Small intestine (tissue), 7 donors: ENCODE measurements at regions not wholly inside any gene's neighbourhood (a gene's known extent, or its start where the extent isn't known, plus 50 kb on each side); places are given as distances from the start of the nearest gene placed in this dataset.
"Not testable (repeated sequence)": the region's sequence is repeated elsewhere in the genome, so short reads cannot be mapped to it uniquely, and the experiment has no call there.

Source experiments
- DNase-seq, 2 donors: peaks; one replicate each; pipeline versions ENCODE4 v3.0.0 to v3.0.0-alpha.2; 2013
- FAIRE-seq: peaks from 2 replicates; lab custom pipeline; 2012; peaks lifted over from hg19 to GRCh38; lab: Jason Lieb, UNC
- H3K27ac ChIP-seq, 3 donors: one replicate each; pipeline ENCODE4 v1.5.1; 2013; ENCODE audit warnings: low read length in 2 of 3, mild to moderate bottlenecking in 2 of 3, control low read depth in 1 of 3, inconsistent platforms in 1 of 3, low read depth in 1 of 3, moderate library complexity in 1 of 3
- H3K27me3 ChIP-seq, 3 donors: one replicate each; pipeline ENCODE4 v1.6.1; 2013; ENCODE audit warnings: low read length in 3 of 3, inconsistent platforms in 1 of 3; ENCODE audit not compliant: control insufficient read depth in 3 of 3, insufficient read depth in 3 of 3
- H3K36me3 ChIP-seq, 3 donors: one replicate each; pipeline ENCODE4 v1.6.1; 2013; ENCODE audit warnings: low read length in 3 of 3, inconsistent platforms in 1 of 3, low read depth in 1 of 3, mild to moderate bottlenecking in 1 of 3, moderate library complexity in 1 of 3; ENCODE audit not compliant: control insufficient read depth in 3 of 3, insufficient read depth in 2 of 3
- H3K4me1 ChIP-seq, 3 donors: one replicate each; pipeline ENCODE4 v1.6.1; 2013; ENCODE audit warnings: low read length in 2 of 3, inconsistent platforms in 1 of 3, low read depth in 1 of 3, mild to moderate bottlenecking in 1 of 3, moderate library complexity in 1 of 3; ENCODE audit not compliant: control insufficient read depth in 3 of 3, insufficient read depth in 2 of 3
- H3K4me3 ChIP-seq, 3 donors: one replicate each; pipeline ENCODE4 v1.5.1; 2013; ENCODE audit warnings: low read length in 3 of 3, control low read depth in 1 of 3, inconsistent platforms in 1 of 3, low read depth in 1 of 3, mild to moderate bottlenecking in 1 of 3, moderate library complexity in 1 of 3
- H3K9me3 ChIP-seq, 2 donors: one replicate each; pipeline ENCODE4 v1.6.1; 2013; ENCODE audit warnings: low read depth in 1 of 2, low read length in 1 of 2; ENCODE audit not compliant: control insufficient read depth in 2 of 2, insufficient read depth in 1 of 2
- WGBS, 3 donors: extraction: QIAGEN DNeasy Blood & Tissue Kit; methylation state at CpG; one replicate each; pipeline ENCODE4 v1.1.7; 2013; 5-methylcytosine and 5-hydroxymethylcytosine counted together
- donor health status: healthy with polysubstance abuse.
- donor health status: control.
- donor health status: control.
- donor health status: Bipolar disorder and iron deficiency.
- donor health status: healthy.

GRCh38 chr6:105522626-105523322, 119.9 kb upstream of the PREP start:
- Histone ChIP-seq H3K27ac (no peak overlapping the region), H3K4me1 (peaks cover 0 to 3% (median 0%) of the 10 kb centered on the region in 3 donors), H3K4me3 (no peak overlapping the region), H3K27me3 (no peaks in the 10 kb centered on the region), H3K9me3 (no peaks in the 10 kb centered on the region), H3K36me3 (no peaks in the 10 kb centered on the region)
- no peak for FAIRE-seq
- 68 to 83% (median 77%) methylated on average over 3 of the region's 3 CpGs for WGBS, 3 donors
- no peak for DNase-seq

DNA sequence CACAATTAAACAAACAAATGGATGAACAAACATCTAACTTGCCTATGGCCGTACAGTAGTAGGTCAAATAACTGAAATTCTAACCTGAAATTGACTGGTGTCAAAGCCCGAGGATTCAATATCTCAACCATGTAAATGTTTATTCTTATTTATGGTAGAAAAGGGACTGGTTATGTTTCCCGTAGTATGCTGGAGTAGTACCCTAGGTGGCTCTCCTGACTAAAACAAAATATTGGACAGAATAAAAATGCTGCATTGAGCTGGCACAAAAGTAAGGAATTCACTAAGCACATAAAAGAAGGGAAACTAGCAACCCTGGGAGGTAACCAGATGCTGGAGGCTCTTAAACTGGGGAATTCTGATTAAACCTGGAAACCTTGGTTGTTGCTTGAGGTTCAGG, 117.1 kb upstream of the PREP start:
- 85 to 89% (median 88%) methylated on average over 3 of the region's 3 CpGs for WGBS, 3 donors
- Histone ChIP-seq H3K36me3 (no peaks in the 10 kb centered on the region), H3K27ac (no peak overlapping the region), H3K4me3 (no peak overlapping the region), H3K9me3 (peaks cover 0 to 1% of the 10 kb centered on the region in 2 donors), H3K4me1 (peaks cover 0 to under 1% (median 0%) of the 10 kb centered on the region in 3 donors), H3K27me3 (no peaks in the 10 kb centered on the region)
- DNase-seq = no peak
- FAIRE-seq = no peak

DNA sequence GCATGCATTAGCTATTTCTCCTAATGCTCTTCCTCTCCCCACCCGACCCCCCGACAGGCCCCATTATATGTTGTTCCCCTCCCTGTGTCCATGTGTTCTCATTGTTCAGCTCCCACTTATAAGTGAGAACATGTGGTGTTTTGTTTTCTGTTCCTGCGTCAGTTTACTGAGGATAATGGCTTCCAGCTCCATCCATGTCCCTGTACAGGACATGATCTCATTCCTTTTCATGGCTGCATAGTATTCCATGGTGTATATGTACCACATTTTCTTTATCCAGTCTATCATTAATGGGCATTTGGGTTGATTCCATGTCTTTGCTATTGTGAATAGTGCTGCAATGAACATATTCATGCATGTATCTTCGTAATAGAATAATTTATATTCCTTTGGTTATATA, 116.1 kb upstream of the PREP start:
- H3K4me3 ChIP-seq, H3K36me3 ChIP-seq, FAIRE-seq, H3K4me1 ChIP-seq, H3K27me3 ChIP-seq, DNase-seq, H3K27ac ChIP-seq, H3K9me3 ChIP-seq: not testable (repeated sequence)
- 90 to 92% (median 91%) methylated on average over 4 of the region's 4 CpGs for WGBS, 3 donors

DNA sequence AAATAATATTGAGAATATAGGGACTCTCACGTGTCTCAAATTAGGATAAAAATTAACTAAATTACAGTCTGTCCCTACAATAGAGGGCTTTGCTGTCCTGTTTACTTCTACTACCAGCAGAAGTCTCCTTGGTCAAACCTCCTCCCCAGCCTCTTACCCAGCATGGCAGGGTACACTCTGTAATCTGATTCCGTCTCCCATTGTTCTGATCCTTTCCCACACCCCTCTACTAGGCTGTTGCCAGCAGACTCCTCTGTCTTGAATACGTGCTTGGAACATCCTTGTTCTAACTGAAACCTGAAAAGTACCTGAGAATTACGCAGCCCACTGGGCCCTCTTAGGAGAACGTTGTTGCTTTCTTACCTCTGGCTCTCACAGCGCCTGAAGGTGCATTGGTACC, 112.2 kb upstream of the PREP start:
- H3K4me3 ChIP-seq = no peak overlapping the region
- peaks cover 0 to 3% (median 0%) of the 10 kb centered on the region in 3 donors for H3K4me1 ChIP-seq
- H3K27ac ChIP-seq = no peak overlapping the region
- peaks cover 0 to 1% of the 10 kb centered on the region in 2 donors for H3K9me3 ChIP-seq
- 80 to 90% (median 87%) methylated on average over 6 of the region's 6 CpGs for WGBS, 3 donors
- no peaks in the 10 kb centered on the region for H3K36me3 ChIP-seq
- FAIRE-seq (no peak), DNase-seq (no peak)
- no peaks in the 10 kb centered on the region for H3K27me3 ChIP-seq

- 54 to 61% (median 55%) methylated on average over 5 of the region's 5 CpGs for WGBS, 3 donors
- H3K9me3 ChIP-seq = peaks cover 0 to 1% of the 10 kb centered on the region in 2 donors
- no peak overlapping the region for H3K4me3 ChIP-seq
- H3K36me3 ChIP-seq = no peaks in the 10 kb centered on the region
- FAIRE-seq = no peak
- peaks cover 0 to 4% (median 0%) of the 10 kb centered on the region in 3 donors for H3K4me1 ChIP-seq
- DNase-seq = no peak
- H3K27ac ChIP-seq = no peak overlapping the region
- H3K27me3 ChIP-seq = no peaks in the 10 kb centered on the region
Observed at GRCh38 chr6:105514306-105514705, 111.4 kb upstream of the PREP start.

DNA sequence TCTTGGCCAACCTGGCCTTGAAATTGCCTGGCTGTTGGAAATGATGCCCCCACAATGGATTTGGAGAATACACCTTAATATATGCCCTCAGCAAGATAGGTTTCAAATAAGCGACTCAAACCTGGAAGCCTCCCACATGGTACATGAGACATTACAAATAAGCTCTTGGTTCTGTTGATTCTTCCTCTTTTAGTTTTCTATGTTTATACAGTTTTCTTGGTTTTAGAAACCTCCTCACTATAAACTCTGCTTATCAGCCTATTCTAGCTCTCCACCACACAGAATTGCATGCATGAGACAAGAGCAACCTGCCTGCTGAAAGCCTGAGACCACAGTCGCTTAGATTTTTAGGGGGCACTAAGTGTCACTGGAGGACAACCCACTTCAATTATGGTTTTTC, 108.8 kb upstream of the PREP start:
- no peak for FAIRE-seq
- peaks cover 0 to 1% of the 10 kb centered on the region in 2 donors for H3K9me3 ChIP-seq
- no peak overlapping the region for H3K27ac ChIP-seq
- no peak overlapping the region for H3K4me3 ChIP-seq
- H3K27me3 ChIP-seq = no peaks in the 10 kb centered on the region
- WGBS, 3 donors = 90 to 93% (median 91%) methylated on average over 2 of the region's 2 CpGs
- peaks cover 0 to 4% (median 0%) of the 10 kb centered on the region in 3 donors for H3K4me1 ChIP-seq
- no peaks in the 10 kb centered on the region for H3K36me3 ChIP-seq
- DNase-seq = no peak

DNA sequence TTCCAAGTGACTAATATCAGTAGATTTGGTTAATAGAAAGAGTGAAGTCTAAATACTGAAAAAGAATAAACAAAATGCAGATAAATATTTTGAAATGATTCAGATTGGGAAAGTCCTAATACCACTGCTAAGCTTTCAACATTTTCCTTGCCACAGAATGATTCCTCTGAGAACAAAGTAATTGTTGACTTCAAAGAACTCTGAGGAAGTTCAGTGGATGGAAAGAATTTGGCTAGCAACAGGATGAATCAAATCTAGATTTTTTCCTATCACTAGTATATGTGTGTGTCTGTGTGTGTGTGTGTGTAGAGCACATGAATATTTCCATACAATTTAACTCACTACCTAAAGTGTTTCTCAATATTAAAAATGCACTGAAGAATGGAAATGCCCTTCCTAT, 107.9 kb upstream of the PREP start:
- no peaks in the 10 kb centered on the region for H3K27me3 ChIP-seq
- FAIRE-seq (no peak), DNase-seq (no peak)
- H3K27ac ChIP-seq = no peak overlapping the region
- peaks cover 0 to 1% of the 10 kb centered on the region in 2 donors for H3K9me3 ChIP-seq
- peaks cover 0 to 4% (median 0%) of the 10 kb centered on the region in 3 donors for H3K4me1 ChIP-seq
- H3K4me3 ChIP-seq = no peak overlapping the region
- H3K36me3 ChIP-seq = no peaks in the 10 kb centered on the region

DNA sequence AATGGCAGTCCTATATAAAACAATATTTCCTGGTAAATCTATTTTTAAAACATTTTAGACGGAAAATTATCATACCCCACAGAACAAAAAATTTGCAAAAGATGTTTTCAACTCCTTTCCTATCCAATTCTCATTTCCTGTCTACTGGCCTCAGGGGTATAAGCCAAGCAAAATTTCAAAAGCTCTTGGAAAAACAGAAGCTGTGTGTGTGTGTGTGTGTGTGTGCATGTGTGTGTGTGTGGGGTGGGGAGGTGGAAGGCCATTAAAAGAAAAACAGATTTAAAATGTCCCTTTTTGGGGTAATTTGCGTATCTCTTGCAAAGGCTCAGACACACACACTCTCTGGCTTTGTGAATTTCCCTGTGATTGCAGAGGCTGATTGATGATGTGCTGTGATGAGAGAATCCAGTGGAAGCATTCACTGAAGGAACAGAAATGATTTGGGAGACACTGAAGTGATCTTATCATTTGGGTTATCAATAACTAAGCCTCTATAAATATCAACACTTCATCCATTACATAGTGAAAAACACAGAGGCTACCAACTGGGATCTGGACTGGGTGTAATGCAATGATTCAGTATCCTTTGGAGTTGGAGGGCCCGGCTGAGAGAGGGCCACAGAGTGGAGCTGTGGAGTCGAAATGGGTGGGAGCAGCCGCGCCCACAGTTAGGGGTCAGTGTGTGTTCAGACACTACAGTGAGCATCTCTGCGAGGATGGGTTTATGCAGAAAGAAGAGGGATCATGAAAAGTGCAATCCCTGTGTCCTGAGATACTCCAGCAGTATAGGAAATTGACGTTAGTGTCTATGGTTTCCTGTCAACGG, 106.8 kb upstream of the PREP start:
- DNase-seq (no peak), FAIRE-seq (no peak)
- Histone ChIP-seq H3K4me1 (peaks cover 0 to 4% (median 0%) of the 10 kb centered on the region in 3 donors), H3K36me3 (no peaks in the 10 kb centered on the region), H3K9me3 (no peaks in the 10 kb centered on the region), H3K27ac (no peak overlapping the region), H3K27me3 (no peaks in the 10 kb centered on the region), H3K4me3 (no peak overlapping the region)
- WGBS, 3 donors = 57 to 83% (median 70%) methylated on average over 9 of the region's 9 CpGs
